ENCODE measurements at regions not wholly inside any gene's neighbourhood (a gene's known extent, or its start where the extent isn't known, plus 50 kb on each side); places are given as distances from the start of the nearest gene placed in this dataset.

DNA sequence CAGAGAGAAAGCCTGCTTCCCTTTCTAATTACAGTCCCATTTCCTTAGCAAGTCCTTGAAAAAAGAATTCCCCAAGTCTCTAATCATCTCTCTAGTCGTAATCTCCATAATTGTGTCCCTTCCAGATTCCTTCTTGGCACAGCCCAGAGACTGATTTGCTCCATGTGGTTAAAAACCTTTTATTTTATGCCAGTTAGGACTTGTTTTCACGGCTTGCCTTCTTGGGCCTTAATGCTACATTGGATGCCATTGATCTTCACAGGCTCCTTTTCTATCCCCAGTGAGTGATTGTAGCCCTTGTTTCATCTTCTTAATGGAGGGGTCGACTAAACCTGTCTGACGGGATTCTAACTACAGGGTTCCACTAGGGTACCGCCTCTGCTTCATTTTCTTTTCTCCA, 650.6 kb upstream of the ARID1B start:
- TF ChIP-seq, protein P1, sequence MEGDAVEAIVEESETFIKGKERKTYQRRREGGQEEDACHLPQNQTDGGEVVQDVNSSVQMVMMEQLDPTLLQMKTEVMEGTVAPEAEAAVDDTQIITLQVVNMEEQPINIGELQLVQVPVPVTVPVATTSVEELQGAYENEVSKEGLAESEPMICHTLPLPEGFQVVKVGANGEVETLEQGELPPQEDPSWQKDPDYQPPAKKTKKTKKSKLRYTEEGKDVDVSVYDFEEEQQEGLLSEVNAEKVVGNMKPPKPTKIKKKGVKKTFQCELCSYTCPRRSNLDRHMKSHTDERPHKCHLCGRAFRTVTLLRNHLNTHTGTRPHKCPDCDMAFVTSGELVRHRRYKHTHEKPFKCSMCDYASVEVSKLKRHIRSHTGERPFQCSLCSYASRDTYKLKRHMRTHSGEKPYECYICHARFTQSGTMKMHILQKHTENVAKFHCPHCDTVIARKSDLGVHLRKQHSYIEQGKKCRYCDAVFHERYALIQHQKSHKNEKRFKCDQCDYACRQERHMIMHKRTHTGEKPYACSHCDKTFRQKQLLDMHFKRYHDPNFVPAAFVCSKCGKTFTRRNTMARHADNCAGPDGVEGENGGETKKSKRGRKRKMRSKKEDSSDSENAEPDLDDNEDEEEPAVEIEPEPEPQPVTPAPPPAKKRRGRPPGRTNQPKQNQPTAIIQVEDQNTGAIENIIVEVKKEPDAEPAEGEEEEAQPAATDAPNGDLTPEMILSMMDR (IDR thresholded peaks at IDR 0.05; ENCODE audit: low read length), result no peak
- no peak for TF ChIP-seq EZH2 (optimal IDR thresholded peaks at IDR 0.05; ENCODE audit: low read depth, low read length)
- TF ChIP-seq EZH2phosphoT487 (IDR thresholded peaks at IDR 0.05; ENCODE audit: low read length), result no peak
